Heart left ventricle (tissue), 13 donors: ENCODE measurements at regions not wholly inside any gene's neighbourhood (a gene's known extent, or its start where the extent isn't known, plus 50 kb on each side); places are given as distances from the start of the nearest gene placed in this dataset.
A peak's percentile ranks its signal among the peaks of the same experiment; 100 is the strongest.

Experiments
- POLR2A ChIP-seq, 2 donors: fragments of 450-650 bp; IDR thresholded peaks; one replicate each; pipeline ENCODE4 v1.6.1; 2017; ENCODE audit warnings: antibody characterized with exemption in 2 of 2, mild to moderate bottlenecking in 2 of 2, moderate library complexity in 2 of 2
- TF ChIP-seq, protein P1 (sequence below), 12 donors: fragments of 200-600 bp; sonication (generic) in 4 of 12; IDR thresholded peaks; one replicate each; pipeline versions ENCODE4 v1.5.0 to v1.8.0; 2018 to 2022; ENCODE audit warnings: antibody characterized with exemption in 12 of 12, mild to moderate bottlenecking in 5 of 12
- donor health status: ischemic (EF 13 %, LVEDD 7.1; RV severe dilation, severe dysfunction).
- donor health status: DM: no; HTN: yes; CAD: no.
- donor health status: DM: no; HTN: no; CAD: no.
- donor health status: ischemic (EF 25% LVEDD 6.9; RV normal size, moderate dysfunction).
- donor health status: ischemic (EF 25% LVEDD 5.7; RV mildly dilated, moderate dysfunction).
- donor health status: ischemic (EF 35%, LVEDD 5.7; RV mildly dilated, moderate dysfunction).
- donor health status: nonischemic (EF 11% LVEDD 7.7; RV severe dilation, severe dysfunction).
- donor health status: DM: yes; HTN: yes; CAD: no.
- donor health status: PGD.
- donor health status: ischemic (EF 29% LVEDD 5.4; RV normal size, mild dysfunction).
- donor health status: nonischemic (EF 23%, LVEDD 6.1; RV moderate dilation, normal function).

DNA sequence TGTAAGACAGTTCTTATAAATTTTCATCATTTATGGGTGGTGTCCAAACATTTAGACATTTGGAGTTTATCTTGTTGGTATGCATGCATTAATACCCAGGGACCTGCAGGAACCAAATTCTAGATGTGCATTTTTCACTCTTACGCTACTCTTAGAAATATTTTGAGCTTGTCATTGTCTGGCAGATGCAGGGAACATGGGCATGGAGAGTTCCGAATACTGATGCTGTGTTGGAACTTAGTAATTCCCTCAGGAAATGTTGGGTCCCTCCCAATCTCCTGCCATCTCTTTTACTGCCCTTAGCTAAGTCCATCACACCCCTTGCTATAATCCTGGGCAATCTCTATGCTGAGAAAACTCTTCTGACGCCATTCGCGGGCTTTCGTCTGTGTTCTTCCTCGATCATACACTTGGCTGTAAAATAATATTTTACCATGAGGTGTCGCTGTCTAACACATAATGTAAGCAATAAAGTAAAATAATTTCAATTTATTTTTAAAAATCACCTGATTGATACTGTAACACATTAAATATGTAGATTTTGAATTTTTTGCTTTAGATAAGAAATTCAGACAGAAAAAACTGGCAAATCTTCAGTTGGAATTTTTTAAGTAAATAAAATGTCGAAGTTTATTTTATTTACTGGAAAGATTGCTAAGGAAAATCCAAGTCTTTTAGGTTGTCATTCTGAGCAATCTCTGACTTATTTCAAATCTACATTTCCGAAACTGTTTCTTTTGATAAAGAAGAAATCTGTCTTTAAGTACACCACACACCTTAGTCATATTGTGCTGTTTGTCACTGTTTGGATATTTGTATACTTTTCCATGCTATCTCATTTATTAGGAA lies 304.1 kb upstream of the SSTR1 start:
- TF ChIP-seq, protein P1, sequence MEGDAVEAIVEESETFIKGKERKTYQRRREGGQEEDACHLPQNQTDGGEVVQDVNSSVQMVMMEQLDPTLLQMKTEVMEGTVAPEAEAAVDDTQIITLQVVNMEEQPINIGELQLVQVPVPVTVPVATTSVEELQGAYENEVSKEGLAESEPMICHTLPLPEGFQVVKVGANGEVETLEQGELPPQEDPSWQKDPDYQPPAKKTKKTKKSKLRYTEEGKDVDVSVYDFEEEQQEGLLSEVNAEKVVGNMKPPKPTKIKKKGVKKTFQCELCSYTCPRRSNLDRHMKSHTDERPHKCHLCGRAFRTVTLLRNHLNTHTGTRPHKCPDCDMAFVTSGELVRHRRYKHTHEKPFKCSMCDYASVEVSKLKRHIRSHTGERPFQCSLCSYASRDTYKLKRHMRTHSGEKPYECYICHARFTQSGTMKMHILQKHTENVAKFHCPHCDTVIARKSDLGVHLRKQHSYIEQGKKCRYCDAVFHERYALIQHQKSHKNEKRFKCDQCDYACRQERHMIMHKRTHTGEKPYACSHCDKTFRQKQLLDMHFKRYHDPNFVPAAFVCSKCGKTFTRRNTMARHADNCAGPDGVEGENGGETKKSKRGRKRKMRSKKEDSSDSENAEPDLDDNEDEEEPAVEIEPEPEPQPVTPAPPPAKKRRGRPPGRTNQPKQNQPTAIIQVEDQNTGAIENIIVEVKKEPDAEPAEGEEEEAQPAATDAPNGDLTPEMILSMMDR (IDR thresholded peaks at IDR 0.05): peak; percentile 32 to 74 (median 62)
- no peak for TF ChIP-seq POLR2A (IDR thresholded peaks at IDR 0.05)
